GM21786 (cell line): ENCODE measurements at regions not wholly inside any gene's neighbourhood (a gene's known extent, or its start where the extent isn't known, plus 50 kb on each side); places are given as distances from the start of the nearest gene placed in this dataset.
"Not testable (repeated sequence)": the region's sequence is repeated elsewhere in the genome, so short reads cannot be mapped to it uniquely, and the experiment has no call there.

Source experiments
- ATAC-seq: cut with Tn5 transposase; IDR thresholded peaks from one replicate; pipeline ENCODE4 v1.9.1; 2021; ENCODE audit not compliant: unreplicated experiment

DNA sequence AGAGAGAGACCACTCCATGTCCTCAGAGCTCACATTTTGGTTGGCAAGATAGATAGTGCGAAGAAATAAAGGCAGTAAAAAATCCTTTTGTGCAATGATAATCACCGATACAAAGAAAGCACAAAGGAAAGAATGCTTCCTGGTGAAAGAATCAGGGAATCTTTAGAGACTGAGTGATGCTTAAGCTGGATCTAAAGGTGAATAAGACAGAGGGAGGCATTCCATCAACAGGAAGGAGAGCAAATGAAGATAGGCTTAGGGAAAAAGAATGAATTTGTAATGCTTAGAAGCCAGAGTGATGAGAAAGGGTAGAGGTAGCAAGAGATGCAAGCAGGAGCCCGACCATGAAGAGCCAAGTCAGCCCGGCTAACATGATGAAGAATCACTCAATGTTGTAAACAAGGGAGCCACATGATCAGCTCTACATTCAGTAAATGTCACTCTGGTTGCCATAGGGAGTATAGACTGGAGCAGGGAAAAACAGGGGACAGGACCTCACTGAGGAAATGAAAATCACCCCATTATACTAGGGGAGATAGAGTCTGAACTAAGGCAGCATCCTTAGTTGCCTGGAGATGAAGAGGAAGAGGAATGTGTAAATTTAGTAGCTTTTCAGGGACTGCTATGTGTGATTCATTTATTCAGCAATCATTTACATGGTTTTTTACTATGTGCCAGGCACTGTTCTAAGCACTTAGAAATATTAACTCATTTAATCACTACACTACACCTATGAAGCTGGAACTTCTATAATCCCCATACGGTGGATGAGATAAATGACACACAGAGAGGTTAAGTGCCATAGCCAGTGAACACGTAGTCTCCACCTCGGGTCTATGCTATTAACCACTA, 402.6 kb upstream of the NFIA start:
- ATAC-seq = no peak

DNA sequence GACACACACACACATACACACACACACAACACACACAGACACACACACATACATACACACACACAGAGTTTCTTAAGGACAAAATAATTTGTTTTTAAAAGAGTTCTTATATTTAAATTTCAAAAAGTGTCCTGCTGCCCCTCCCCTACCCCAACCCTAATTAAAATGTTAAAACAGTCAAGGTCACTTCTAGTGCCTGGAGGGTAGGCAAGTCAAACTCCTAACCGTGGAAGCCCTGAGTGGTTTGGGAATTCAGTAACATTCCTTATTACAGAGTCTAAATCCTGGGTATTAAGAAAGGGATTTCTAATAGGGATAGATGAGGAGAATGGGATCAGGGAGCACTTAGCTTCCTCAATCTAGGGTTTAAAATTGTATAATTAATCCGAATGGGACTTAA, 403.6 kb upstream of the NFIA start:
- ATAC-seq = no peak

GRCh38 chr1:60678391-60678790, 404.0 kb upstream of the NFIA start:
- no peak for ATAC-seq

DNA sequence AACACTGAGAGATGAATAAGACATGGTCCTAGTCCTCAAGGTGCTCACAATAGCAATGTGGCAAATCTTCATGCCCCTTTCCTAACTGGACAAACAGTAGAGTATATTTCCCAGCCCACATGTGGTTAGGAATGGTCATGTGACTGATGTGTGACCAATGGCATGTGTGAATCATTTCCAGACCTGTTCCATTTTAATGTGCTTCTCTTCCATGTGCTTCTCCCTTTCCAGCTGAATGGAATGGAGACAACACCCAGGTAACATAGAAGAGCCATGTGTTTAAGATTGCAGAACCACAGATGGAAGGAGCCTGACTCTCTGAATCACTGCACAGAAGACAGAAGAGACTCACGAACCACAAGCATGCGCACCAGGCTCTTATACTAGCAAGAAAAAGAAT, 409.9 kb upstream of the NFIA start:
- ATAC-seq = no peak

GRCh38 chr1:60670302-60670701, 412.1 kb upstream of the NFIA start:
- no peak for ATAC-seq

- no peak for ATAC-seq
Observed at GRCh38 chr1:60668585-60668984, 413.8 kb upstream of the NFIA start.

- no peak for ATAC-seq
Observed at GRCh38 chr1:60665311-60665710, 417.1 kb upstream of the NFIA start.

DNA sequence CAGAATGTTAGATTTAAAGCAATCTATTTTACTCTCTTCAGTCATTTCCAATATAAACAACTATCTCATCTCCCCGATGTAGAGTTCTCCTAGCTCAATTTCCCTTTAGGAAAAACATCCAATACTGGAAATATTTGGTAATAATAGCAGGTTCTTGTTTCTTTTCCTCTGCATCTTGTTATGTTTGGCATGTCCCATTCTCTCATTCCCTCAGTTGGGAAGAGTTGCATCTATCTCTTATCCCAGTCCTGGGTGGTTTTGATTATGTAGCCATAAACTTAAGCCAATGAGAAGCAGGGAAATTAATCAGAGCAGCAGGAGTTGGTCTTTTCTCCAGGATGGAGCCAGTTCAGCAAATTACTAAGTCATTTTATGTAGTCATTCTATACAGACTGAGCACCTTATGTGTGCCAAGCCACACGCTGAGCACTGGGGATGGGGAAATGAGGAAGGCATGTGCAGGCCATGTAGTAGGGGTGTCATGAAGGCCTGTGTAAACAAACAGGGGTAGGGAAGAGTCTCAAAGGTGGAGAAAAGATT, 418.2 kb upstream of the NFIA start:
- no peak for ATAC-seq

GRCh38 chr1:60662486-60663044, 419.8 kb upstream of the NFIA start:
- ATAC-seq = no peak

DNA sequence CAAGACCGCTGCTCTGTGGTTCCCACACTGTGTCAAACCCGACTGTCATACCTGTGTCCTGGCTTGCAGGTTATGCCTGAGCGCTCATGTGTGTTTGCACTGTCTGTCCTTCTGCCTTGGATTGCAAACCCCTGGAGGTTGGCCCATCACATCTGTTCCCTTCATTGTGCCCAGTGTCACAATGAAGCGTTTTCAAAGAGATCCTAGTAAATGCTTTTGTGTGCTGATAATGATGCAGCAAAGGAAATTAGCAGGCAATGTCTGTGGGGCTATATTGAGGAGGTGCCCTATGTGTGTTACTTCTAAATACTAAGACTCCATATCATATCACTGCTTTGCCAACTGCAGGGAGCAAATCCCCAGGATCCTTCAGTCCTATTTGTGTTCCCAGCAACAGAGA, 424.4 kb upstream of the NFIA start:
- no peak for ATAC-seq

GRCh38 chr1:60655679-60656355, 426.5 kb upstream of the NFIA start:
- no peak for ATAC-seq

- ATAC-seq = not testable (repeated sequence)
Observed at GRCh38 chr1:60640033-60640551, 442.3 kb upstream of the NFIA start.

DNA sequence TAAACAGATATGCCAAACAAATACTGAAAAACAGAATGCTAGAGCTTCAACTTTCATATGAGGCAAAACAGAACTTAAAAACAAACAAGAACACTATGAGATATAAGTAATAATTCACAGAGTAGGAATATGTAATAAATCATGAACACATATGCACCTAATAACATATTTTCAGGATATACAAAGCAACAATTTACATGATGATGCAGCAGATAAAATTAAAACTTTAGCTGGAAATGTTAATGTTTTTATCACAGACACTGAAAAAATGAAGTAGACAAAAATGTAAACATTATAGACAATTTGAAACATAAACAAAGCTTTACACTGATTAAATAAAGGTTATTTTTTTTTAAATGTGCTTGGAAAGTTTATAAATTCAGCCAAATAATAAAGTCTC, 443.1 kb upstream of the NFIA start:
- ATAC-seq = no peak

GRCh38 chr1:60637651-60638050, 444.7 kb upstream of the NFIA start:
- ATAC-seq = no peak

DNA sequence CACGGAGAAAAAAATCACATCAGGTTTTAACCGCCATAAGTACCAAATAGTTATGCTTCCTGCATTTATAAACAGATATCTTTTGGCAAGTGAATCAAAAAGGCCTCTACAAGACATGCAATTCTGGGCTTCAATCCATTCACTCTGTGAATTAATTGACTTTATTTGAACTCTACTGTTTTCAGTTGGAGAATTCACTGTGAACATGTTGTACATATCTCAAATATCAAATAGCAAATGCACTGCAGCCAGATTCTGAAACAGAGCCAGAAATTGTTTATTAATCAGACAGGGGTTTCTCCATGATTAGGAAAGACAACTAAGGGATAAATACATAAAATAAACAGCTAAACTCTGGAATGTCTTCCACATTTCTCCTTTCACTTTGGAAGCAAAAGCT, 445.4 kb upstream of the NFIA start:
- no peak for ATAC-seq

DNA sequence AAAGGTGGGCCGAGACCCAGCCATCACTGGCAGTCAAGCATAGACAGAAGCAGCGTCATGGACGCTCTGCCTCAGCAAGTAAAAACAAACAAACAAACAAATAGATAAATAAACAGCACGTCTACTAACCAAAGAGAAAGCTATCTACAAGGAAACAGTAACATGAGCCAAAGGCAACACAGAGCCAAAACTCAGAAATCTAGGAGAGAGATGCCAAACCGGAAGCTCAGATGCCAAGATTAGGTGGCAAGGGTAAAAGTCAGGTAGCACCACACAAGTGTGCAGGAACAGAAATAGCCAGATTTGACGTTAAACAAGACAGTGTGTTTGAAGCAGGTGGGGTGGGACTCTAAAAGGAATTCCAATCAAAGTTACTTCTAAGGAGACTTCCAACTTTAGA, 448.3 kb upstream of the NFIA start:
- no peak for ATAC-seq

DNA sequence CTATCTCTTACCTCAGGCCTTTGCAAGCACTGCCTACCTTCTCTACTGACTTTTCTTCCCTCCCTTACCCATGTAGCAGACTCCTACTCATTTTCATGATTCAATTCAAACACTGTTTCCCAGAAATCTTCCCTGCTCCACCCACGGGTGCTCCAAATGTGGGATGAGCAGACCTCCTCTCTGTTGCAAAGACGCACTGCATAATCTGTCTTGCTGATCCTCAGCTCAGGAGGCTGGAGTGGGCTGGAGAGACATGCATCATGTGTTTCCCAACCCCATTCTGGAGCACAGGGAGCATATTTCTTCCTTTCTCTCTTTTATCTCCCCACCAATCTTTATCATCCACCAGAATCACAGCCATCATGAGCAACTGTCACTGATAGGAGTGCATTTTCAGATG, 459.9 kb upstream of the NFIA start:
- no peak for ATAC-seq

DNA sequence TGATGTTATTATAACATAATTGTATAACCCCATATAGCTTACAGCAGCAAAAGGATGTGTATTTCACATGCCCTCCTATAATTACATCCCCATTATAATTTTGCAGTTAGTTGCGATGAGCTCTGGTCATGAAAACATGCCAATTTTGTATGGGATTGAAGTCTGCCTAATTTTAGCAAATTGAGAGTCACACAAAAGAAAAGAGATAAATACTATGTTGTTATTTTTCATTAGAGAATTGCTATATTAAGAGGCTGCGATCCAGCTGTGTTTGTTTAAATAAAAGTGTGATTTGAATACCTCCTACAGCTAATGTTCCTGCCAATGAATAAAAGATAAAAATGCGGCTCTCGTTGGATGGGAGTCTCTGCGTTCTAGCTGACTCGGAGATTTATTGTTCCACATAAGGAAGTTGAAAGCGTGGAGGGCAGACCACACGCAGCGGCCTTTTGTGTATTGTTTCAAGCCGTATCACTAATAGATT, 461.0 kb upstream of the NFIA start:
- no peak for ATAC-seq

GRCh38 chr1:60620087-60620486, 462.3 kb upstream of the NFIA start:
- no peak for ATAC-seq

DNA sequence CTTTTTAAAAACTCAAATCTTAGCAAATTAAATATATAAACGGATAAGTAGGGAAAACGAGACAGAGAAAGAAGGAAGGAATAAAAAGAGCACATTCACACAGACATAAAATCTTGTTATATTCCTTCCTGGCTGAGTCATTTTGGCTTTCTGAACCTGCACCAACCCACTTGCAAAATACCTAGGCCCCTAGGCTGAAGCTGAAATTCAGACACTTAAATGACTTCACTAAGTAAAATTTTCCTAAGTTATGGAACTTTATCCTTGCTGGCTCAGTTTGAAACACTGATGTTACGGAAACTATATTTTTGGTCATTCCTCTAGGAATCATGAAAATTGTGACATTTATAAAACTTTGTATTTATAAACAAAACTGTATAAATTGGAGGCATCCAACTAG, 462.8 kb upstream of the NFIA start:
- ATAC-seq = no peak

GRCh38 chr1:60615666-60616065, 466.7 kb upstream of the NFIA start:
- no peak for ATAC-seq

- ATAC-seq = no peak
Observed at GRCh38 chr1:60612790-60613189, 469.6 kb upstream of the NFIA start.
